ENCODE measurements at regions not wholly inside any gene's neighbourhood (a gene's known extent, or its start where the extent isn't known, plus 50 kb on each side); places are given as distances from the start of the nearest gene placed in this dataset.

- TF ChIP-seq CTCF (IDR thresholded peaks at IDR 0.05) = no peak
- no peaks in the 10 kb centered on the region for H3K4me1 ChIP-seq (ENCODE audit: control insufficient read depth in 1 of 2, low read depth in 2 of 2)
- DNase-seq (ENCODE audit: low spot score) = no peak
- no peaks in the 10 kb centered on the region for H3K9me3 ChIP-seq
- H3K27me3 ChIP-seq (replicated peaks; ENCODE audit: insufficient read depth) = no peaks in the 10 kb centered on the region
- no peaks in the 10 kb centered on the region for H3K36me3 ChIP-seq
- no peak for ATAC-seq (ENCODE audit: insufficient number of reproducible peaks, low FRiP score, low read depth)
- no peak overlapping the region for H3K4me3 ChIP-seq
- H3K27ac ChIP-seq = no peak overlapping the region
Measured at GRCh38 chr17:45697076-45697475, 87.0 kb upstream of the CRHR1 start.

GRCh38 chr17:45700171-45701090, 83.7 kb upstream of the CRHR1 start:
- Histone ChIP-seq H3K36me3 (no peaks in the 10 kb centered on the region), H3K4me1 (ENCODE audit: control insufficient read depth in 1 of 2, low read depth in 2 of 2) (no peaks in the 10 kb centered on the region), H3K4me3 (no peak overlapping the region), H3K27me3 (replicated peaks; ENCODE audit: insufficient read depth) (no peaks in the 10 kb centered on the region), H3K9me3 (no peaks in the 10 kb centered on the region), H3K27ac (no peak overlapping the region)
- DNase-seq (ENCODE audit: low spot score) (no peak), ATAC-seq (ENCODE audit: insufficient number of reproducible peaks, low FRiP score, low read depth) (no peak)
- no peak for TF ChIP-seq CTCF (IDR thresholded peaks at IDR 0.05)

GRCh38 chr17:45702666-45703266, 81.4 kb upstream of the CRHR1 start:
- Histone ChIP-seq H3K27ac (no peak overlapping the region), H3K27me3 (replicated peaks; ENCODE audit: insufficient read depth) (no peaks in the 10 kb centered on the region), H3K9me3 (no peaks in the 10 kb centered on the region), H3K4me1 (ENCODE audit: control insufficient read depth in 1 of 2, low read depth in 2 of 2) (no peaks in the 10 kb centered on the region), H3K4me3 (no peak overlapping the region), H3K36me3 (no peaks in the 10 kb centered on the region)
- TF ChIP-seq CTCF (IDR thresholded peaks at IDR 0.05) = no peak
- ATAC-seq (ENCODE audit: insufficient number of reproducible peaks, low FRiP score, low read depth) = no peak
- DNase-seq (ENCODE audit: low spot score) = no peak

- H3K4me3 ChIP-seq = no peak overlapping the region
- TF ChIP-seq CTCF (IDR thresholded peaks at IDR 0.05) = no peak
- H3K4me1 ChIP-seq (ENCODE audit: control insufficient read depth in 1 of 2, low read depth in 2 of 2) = no peaks in the 10 kb centered on the region
- H3K27ac ChIP-seq = no peak overlapping the region
- ATAC-seq (ENCODE audit: insufficient number of reproducible peaks, low FRiP score, low read depth) (no peak), DNase-seq (ENCODE audit: low spot score) (no peak)
- no peaks in the 10 kb centered on the region for H3K27me3 ChIP-seq (replicated peaks; ENCODE audit: insufficient read depth)
- no peaks in the 10 kb centered on the region for H3K36me3 ChIP-seq
- H3K9me3 ChIP-seq = no peaks in the 10 kb centered on the region
Measured at GRCh38 chr17:45703348-45703747, 80.8 kb upstream of the CRHR1 start.

- H3K36me3 ChIP-seq = no peaks in the 10 kb centered on the region
- H3K27me3 ChIP-seq (replicated peaks; ENCODE audit: insufficient read depth) = no peaks in the 10 kb centered on the region
- no peaks in the 10 kb centered on the region for H3K9me3 ChIP-seq
- H3K4me1 ChIP-seq (ENCODE audit: control insufficient read depth in 1 of 2, low read depth in 2 of 2) = no peaks in the 10 kb centered on the region
- TF ChIP-seq CTCF (IDR thresholded peaks at IDR 0.05) = no peak
- no peak overlapping the region for H3K4me3 ChIP-seq
- no peak for ATAC-seq (ENCODE audit: insufficient number of reproducible peaks, low FRiP score, low read depth)
- DNase-seq (ENCODE audit: low spot score) = no peak
- no peak overlapping the region for H3K27ac ChIP-seq
Measured at GRCh38 chr17:45703806-45704205, 80.3 kb upstream of the CRHR1 start.
